B cell (primary cell): ENCODE measurements at regions not wholly inside any gene's neighbourhood (a gene's known extent, or its start where the extent isn't known, plus 50 kb on each side); places are given as distances from the start of the nearest gene placed in this dataset.

Experiments used
- ATAC-seq: fragments of 200-7000 bp; cut with Tn5 transposase; one replicate; pipeline ENCODE4 v1.10.0; 2021; ENCODE audit warnings: low read depth, mild to moderate bottlenecking, moderate number of reproducible peaks, moderate library complexity
- CTCF ChIA-PET: fragments of 350-600 bp; sonication (Branson Sonifier 250); formaldehyde crosslinking; loops from one replicate; lab custom pipeline; 2021; ENCODE audit warnings: antibody characterized with exemption, inconsistent platforms; lab: Charles Lee
- POLR2A ChIA-PET: fragments of 350-600 bp; sonication (Branson Sonifier 250); formaldehyde crosslinking; loops from one replicate; lab custom pipeline; 2021; ENCODE audit warnings: antibody characterized with exemption; lab: Charles Lee
- DNase-seq: peaks from one replicate; pipeline ENCODE4 v3.0.0; 2013
- H2AFZ ChIP-seq: 2 replicates; pipeline ENCODE4 v1.6.1; 2012; ENCODE audit warnings: mild to moderate bottlenecking, low read depth, low read length; ENCODE audit not compliant: insufficient read depth, poor library complexity, severe bottlenecking
- H3K27ac ChIP-seq, 2 donors: 1 replicate in 1 of 2; 2 replicates in 1 of 2; pipeline ENCODE4 v1.5.1; 2012 to 2013; ENCODE audit warnings: low read length in 2 of 2, mild to moderate bottlenecking in 2 of 2, moderate library complexity in 1 of 2
- H3K27me3 ChIP-seq, 4 experiments: fragments of 200-600 bp in 1 of 4; sonication (generic) in 1 of 4; replicated peaks in 1 of 4; 1 replicate in 2 of 4; 2 replicates in 2 of 4; pipeline versions ENCODE4 v1.6.1 to v1.7.0; 2013 to 2016; ENCODE audit warnings: low read length in 3 of 4, mild to moderate bottlenecking in 2 of 4, mixed read lengths in 1 of 4, moderate library complexity in 1 of 4; ENCODE audit not compliant: insufficient read depth in 4 of 4, control insufficient read depth in 3 of 4; ENCODE audit errors: control extremely low read depth in 1 of 4
- H3K36me3 ChIP-seq, 2 experiments: replicated peaks in 1 of 2; 1 replicate in 1 of 2; 2 replicates in 1 of 2; pipeline versions ENCODE4 v1.6.1 to v1.7.1; 2013; ENCODE audit warnings: low read length in 1 of 2; ENCODE audit not compliant: insufficient read depth in 2 of 2, control insufficient read depth in 1 of 2; ENCODE audit errors: control extremely low read depth in 1 of 2, extremely low read depth in 1 of 2
- H3K4me1 ChIP-seq, 2 donors: fragments of 200-600 bp in 1 of 2; sonication (generic) in 1 of 2; 1 replicate in 1 of 2; 2 replicates in 1 of 2; pipeline versions ENCODE4 v1.5.1 to v1.6.1; 2013 to 2017; ENCODE audit warnings: low read length in 2 of 2; ENCODE audit not compliant: control insufficient read depth in 2 of 2, insufficient read depth in 2 of 2
- H3K4me2 ChIP-seq: replicated peaks from 2 replicates; pipeline ENCODE3; 2012; ENCODE audit warnings: mild to moderate bottlenecking, low read depth, low read length; ENCODE audit not compliant: poor library complexity, severe bottlenecking
- H3K4me3 ChIP-seq, 5 experiments: fragments of 200-600 bp in 1 of 5; sonication (generic) in 1 of 5; 1 replicate in 3 of 5; 2 replicates in 2 of 5; pipeline versions ENCODE4 v1.5.1 to v1.7.0; 2011 to 2016; ENCODE audit warnings: low read length in 4 of 5, mild to moderate bottlenecking in 4 of 5, low read depth in 2 of 5, control low read depth in 1 of 5, moderate library complexity in 1 of 5; ENCODE audit not compliant: insufficient read depth in 1 of 5; ENCODE audit errors: control extremely low read depth in 1 of 5, extremely low read depth in 1 of 5
- H3K79me2 ChIP-seq: fragments of 200-600 bp; sonication (generic); one replicate; pipeline ENCODE4 v1.6.0; 2016; ENCODE audit warnings: low read length; ENCODE audit not compliant: control insufficient read depth, insufficient read depth
- H3K9ac ChIP-seq: fragments of 200-600 bp; sonication (generic); 2 replicates; pipeline ENCODE4 v1.6.1; 2017; ENCODE audit warnings: mild to moderate bottlenecking, low read length, moderate library complexity
- H3K9me3 ChIP-seq, 3 donors: one replicate each; pipeline versions ENCODE4 v1.6.1 to v1.7.1; 2013; ENCODE audit warnings: low read length in 2 of 3; ENCODE audit not compliant: control insufficient read depth in 2 of 3, insufficient read depth in 1 of 3; ENCODE audit errors: control extremely low read depth in 1 of 3
- H4K20me1 ChIP-seq: 2 replicates; pipeline ENCODE4 v1.6.0; 2012; ENCODE audit warnings: mild to moderate bottlenecking, low read length; ENCODE audit not compliant: insufficient read depth, control insufficient read depth, poor library complexity, severe bottlenecking
- H3K27ac Mint-ChIP-seq: one replicate; pipeline ENCODE4 v1.8.0; 2021; ENCODE audit warnings: mixed read lengths
- H3K27me3 Mint-ChIP-seq: one replicate; pipeline ENCODE4 v1.8.0; 2021; ENCODE audit warnings: mixed read lengths
- H3K4me1 Mint-ChIP-seq: one replicate; pipeline ENCODE4 v1.8.0; 2021; ENCODE audit warnings: mixed read lengths
- H3K4me3 Mint-ChIP-seq: one replicate; pipeline ENCODE4 v1.8.0; 2021; ENCODE audit warnings: mixed read lengths
- H3K9me3 Mint-ChIP-seq: one replicate; pipeline ENCODE4 v1.8.0; 2022; ENCODE audit warnings: mixed read lengths; ENCODE audit not compliant: insufficient read depth
- CTCF ChIP-seq: fragments of 200-600 bp; IDR thresholded peaks from one replicate; pipeline ENCODE4 v1.8.0; 2022; ENCODE audit warnings: antibody characterized with exemption, mild to moderate bottlenecking
- EZH2 ChIP-seq: IDR thresholded peaks from 2 replicates; pipeline ENCODE4 v1.6.1; 2012; ENCODE audit warnings: borderline replicate concordance, low read depth, mild to moderate bottlenecking, moderate library complexity, low read length; ENCODE audit not compliant: insufficient read depth, poor library complexity, severe bottlenecking
- WGBS: methylation state at CpG from one replicate; pipeline ENCODE4 v1.1.5; 2013; ENCODE audit warnings: missing lambda C conversion rate; ENCODE audit not compliant: insufficient coverage; 5-methylcytosine and 5-hydroxymethylcytosine counted together
- intact Hi-C: fragments of 100-400 bp; cut with micrococcal nuclease; formaldehyde crosslinking; loops from one replicate; pipeline ENCODE4 v1.10.0; 2022

DNA sequence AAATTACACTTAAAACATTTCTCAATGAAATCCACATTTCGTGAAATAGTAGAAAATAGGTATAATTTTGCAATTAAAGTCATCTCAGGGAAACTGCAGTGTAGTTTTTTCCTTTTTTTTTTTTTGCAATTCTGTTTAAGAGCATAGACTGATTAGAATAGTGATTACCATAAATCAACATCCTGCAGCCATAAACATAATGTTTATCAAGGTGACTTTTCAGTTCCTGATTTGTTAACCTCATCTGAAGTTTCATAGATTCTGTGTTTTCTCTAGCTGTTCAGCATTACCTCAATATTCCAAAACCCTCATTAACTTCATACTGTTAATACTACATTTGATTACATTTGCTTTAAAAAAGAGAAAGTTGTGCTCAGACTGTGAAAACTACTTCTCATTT lies 286.3 kb upstream of the DACH1 start:
- no peak overlapping the region for H3K4me2 ChIP-seq
- no peaks in the 10 kb centered on the region for H4K20me1 ChIP-seq
- no peak overlapping the region for H3K27ac Mint-ChIP-seq
- POLR2A ChIA-PET, result no interaction called here
- CTCF ChIA-PET, result no interaction called here
- no CpG with 5 or more reads among the region's 1 CpG for WGBS
- H3K4me3 ChIP-seq, result no peak overlapping the region
- H3K27ac ChIP-seq, result no peak overlapping the region
- H3K4me1 Mint-ChIP-seq, result no peaks in the 10 kb centered on the region
- H3K27me3 ChIP-seq, result no peaks in the 10 kb centered on the region
- H3K4me3 Mint-ChIP-seq, result no peak overlapping the region
- H3K36me3 ChIP-seq, result no peaks in the 10 kb centered on the region
- ATAC-seq, result no peak
- intact Hi-C loops, result no loop called here
- H3K4me1 ChIP-seq, result no peaks in the 10 kb centered on the region
- H3K79me2 ChIP-seq, result no peaks in the 10 kb centered on the region
- no peak for DNase-seq
- H3K9me3 ChIP-seq, result peaks cover 0 to 3% (median 0%) of the 10 kb centered on the region in 3 donors
- no peak overlapping the region for H2AFZ ChIP-seq
- no peak for TF ChIP-seq CTCF
- no peak for TF ChIP-seq EZH2
- peaks cover 2% of the 10 kb centered on the region for H3K9me3 Mint-ChIP-seq
- no peak overlapping the region for H3K9ac ChIP-seq
- H3K27me3 Mint-ChIP-seq, result no peaks in the 10 kb centered on the region

DNA sequence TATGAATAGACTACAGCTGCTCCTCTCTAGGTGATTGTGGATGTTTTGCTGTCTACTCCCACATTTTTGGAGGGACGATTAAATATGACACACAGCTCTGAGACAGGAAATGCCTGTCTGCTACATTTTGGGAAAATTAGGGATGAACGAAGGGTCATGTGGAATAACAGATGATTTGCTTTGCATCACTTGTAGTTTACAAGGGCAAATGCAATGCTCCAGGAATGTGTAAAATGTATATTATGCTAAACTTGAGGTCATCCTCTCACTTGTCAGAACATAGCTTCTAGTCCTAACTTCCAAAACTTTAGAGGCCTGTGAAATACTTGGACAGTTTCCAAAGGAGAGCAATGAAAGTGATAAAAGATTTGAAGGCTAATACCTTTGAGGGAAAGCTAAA lies 284.2 kb upstream of the DACH1 start:
- H3K4me3 Mint-ChIP-seq, result no peak overlapping the region
- Histone ChIP-seq H3K4me1 (no peaks in the 10 kb centered on the region), H3K79me2 (no peaks in the 10 kb centered on the region), H3K27ac (no peak overlapping the region), H3K36me3 (no peaks in the 10 kb centered on the region), H3K9me3 (peaks cover 0 to 3% (median 0%) of the 10 kb centered on the region in 3 donors), H3K9ac (no peak overlapping the region), H3K4me3 (no peak overlapping the region), H2AFZ (no peak overlapping the region), H3K4me2 (no peak overlapping the region), H4K20me1 (no peaks in the 10 kb centered on the region), H3K27me3 (no peaks in the 10 kb centered on the region)
- H3K27ac Mint-ChIP-seq, result no peak overlapping the region
- H3K9me3 Mint-ChIP-seq, result peaks cover 4% of the 10 kb centered on the region
- no peak for ATAC-seq
- no peaks in the 10 kb centered on the region for H3K27me3 Mint-ChIP-seq
- H3K4me1 Mint-ChIP-seq, result no peaks in the 10 kb centered on the region
- ChIA-PET CTCF (no interaction called here), POLR2A (no interaction called here)
- no peak for TF ChIP-seq CTCF
- TF ChIP-seq EZH2, result no peak
- no peak for DNase-seq
- WGBS, result 83% methylated on average over 2 of the region's 2 CpGs
- intact Hi-C loops, result no loop called here
